WTC11 (cell line): ENCODE measurements at regions not wholly inside any gene's neighbourhood (a gene's known extent, or its start where the extent isn't known, plus 50 kb on each side); places are given as distances from the start of the nearest gene placed in this dataset.

Experiments
- ATAC-seq: fragments of 200-7000 bp; cut with Tn5 transposase; 2 replicates; pipeline ENCODE4 v1.10.0; 2021; ENCODE audit warnings: mild to moderate bottlenecking, moderate library complexity
- CTCF ChIA-PET: fragments of 300-600 bp; sonication (Branson Sonifier 250); formaldehyde crosslinking; loops from one replicate; lab custom pipeline; 2021; ENCODE audit warnings: antibody characterized with exemption; lab: Charles Lee
- POLR2A ChIA-PET: fragments of 350-600 bp; sonication (Branson Sonifier 250); formaldehyde crosslinking; loops from one replicate; lab custom pipeline; 2021; ENCODE audit warnings: antibody characterized with exemption; lab: Charles Lee
- DNase-seq: peaks from one replicate; pipeline ENCODE4 v3.0.0; 2021; ENCODE audit warnings: low spot score
- H3K27ac Mint-ChIP-seq: 2 replicates; pipeline ENCODE4 v1.8.0; 2021; ENCODE audit warnings: mixed read lengths
- H3K27me3 Mint-ChIP-seq: 2 replicates; pipeline ENCODE4 v1.8.0; 2021; ENCODE audit warnings: low read depth, mild to moderate bottlenecking, moderate library complexity, mixed read lengths
- H3K36me3 Mint-ChIP-seq: 2 replicates; pipeline ENCODE4 v1.8.0; 2021; ENCODE audit warnings: mixed read lengths
- H3K4me1 Mint-ChIP-seq: 2 replicates; pipeline ENCODE4 v1.8.0; 2022; ENCODE audit warnings: mixed read lengths
- H3K4me3 Mint-ChIP-seq: 2 replicates; pipeline ENCODE4 v1.8.0; 2021; ENCODE audit warnings: mild to moderate bottlenecking, moderate library complexity, mixed read lengths
- H3K9me3 Mint-ChIP-seq: 2 replicates; pipeline ENCODE4 v1.8.0; 2021; ENCODE audit warnings: mixed read lengths
- AR ChIP-seq: fragments of 250-450 bp; sonication (Bioruptor Pico); IDR thresholded peaks from 2 replicates; pipeline ENCODE4 v1.9.0; 2021; ENCODE audit warnings: mild to moderate bottlenecking
- CTCF ChIP-seq: fragments of 200-600 bp; IDR thresholded peaks from 2 replicates; pipeline ENCODE4 v1.8.0; 2022; ENCODE audit warnings: antibody characterized with exemption
- E2F4 ChIP-seq: sonication (generic); formaldehyde crosslinking; IDR thresholded peaks from 2 replicates; pipeline ENCODE4 v1.8.1; 2022; ENCODE audit warnings: low read depth, mild to moderate bottlenecking, moderate library complexity, missing genetic modification reagents, borderline replicate concordance
- ESRRA ChIP-seq: sonication (generic); formaldehyde crosslinking; IDR thresholded peaks from 2 replicates; pipeline ENCODE4 v1.8.1; 2022; ENCODE audit warnings: mild to moderate bottlenecking, missing genetic modification reagents, borderline replicate concordance
- FOXK1 ChIP-seq: sonication (generic); formaldehyde crosslinking; IDR thresholded peaks from 2 replicates; pipeline ENCODE4 v1.8.0; 2022; ENCODE audit warnings: mild to moderate bottlenecking, moderate library complexity, missing genetic modification reagents
- IRF2 ChIP-seq: sonication (generic); formaldehyde crosslinking; IDR thresholded peaks from 2 replicates; pipeline ENCODE4 v1.8.0; 2022; ENCODE audit warnings: low read depth, missing genetic modification reagents, borderline replicate concordance
- NR3C1 ChIP-seq: sonication (generic); formaldehyde crosslinking; conservative IDR thresholded peaks from 2 replicates; pipeline ENCODE4 v1.8.1; 2023; ENCODE audit warnings: low read depth, mild to moderate bottlenecking, missing genetic modification reagents
- SP1 ChIP-seq: sonication (generic); formaldehyde crosslinking; conservative IDR thresholded peaks from 2 replicates; pipeline ENCODE4 v1.8.1; 2022; ENCODE audit warnings: missing genetic modification reagents
- TF ChIP-seq, protein P1 (sequence below): fragments of 250-450 bp; sonication (Bioruptor Pico); conservative IDR thresholded peaks from 2 replicates; pipeline ENCODE4 v1.9.0; 2021; ENCODE audit warnings: mild to moderate bottlenecking
- TF ChIP-seq, protein P2 (sequence below): sonication (generic); formaldehyde crosslinking; IDR thresholded peaks from 2 replicates; pipeline ENCODE4 v1.8.1; 2023; ENCODE audit warnings: mild to moderate bottlenecking, missing genetic modification reagents
- TF ChIP-seq, protein P3 (sequence below): sonication (generic); formaldehyde crosslinking; IDR thresholded peaks from 2 replicates; pipeline ENCODE4 v1.8.0; 2023; ENCODE audit warnings: missing genetic modification reagents
- TF ChIP-seq, protein P4 (sequence below): sonication (generic); formaldehyde crosslinking; IDR thresholded peaks from 2 replicates; pipeline ENCODE4 v1.8.1; 2023; ENCODE audit warnings: mild to moderate bottlenecking, missing genetic modification reagents

GRCh38 chr4:173765751-173766150 is 235.7 kb upstream of the HAND2 start (continued):
- TF ChIP-seq, protein P1, sequence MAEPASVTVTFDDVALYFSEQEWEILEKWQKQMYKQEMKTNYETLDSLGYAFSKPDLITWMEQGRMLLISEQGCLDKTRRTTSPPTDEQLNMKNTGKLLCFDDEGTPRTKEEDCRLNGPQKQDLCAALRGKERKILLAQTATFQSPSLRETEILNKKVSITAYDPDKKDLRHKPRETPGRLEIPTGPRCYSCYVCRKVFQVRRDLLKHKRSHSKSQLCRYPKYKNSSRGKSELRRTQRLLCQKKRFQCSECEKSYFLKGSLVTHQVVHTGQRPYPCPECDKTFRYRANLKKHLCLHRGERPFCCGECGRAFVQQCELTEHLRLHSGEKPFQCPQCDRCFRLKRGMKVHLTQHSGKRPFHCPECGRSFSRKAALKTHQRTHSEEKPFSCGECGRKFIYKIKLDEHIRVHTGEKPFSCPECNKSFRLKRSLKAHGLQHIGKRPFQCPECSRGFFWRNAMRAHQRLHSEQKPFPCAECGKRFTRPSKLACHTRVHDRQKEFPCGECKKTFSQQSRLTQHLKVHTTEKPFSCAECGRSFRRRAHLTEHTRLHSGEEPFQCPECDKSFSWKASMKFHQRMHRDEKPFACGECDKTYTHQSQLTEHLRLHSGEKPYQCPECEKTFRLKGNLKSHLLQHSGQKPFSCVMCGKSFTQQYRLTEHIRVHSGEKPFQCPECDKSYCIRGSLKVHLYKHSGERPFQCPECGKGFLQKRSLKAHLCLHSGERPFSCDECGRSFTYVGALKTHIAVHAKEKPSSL (CRISPR knock-in tag): no peak
- TF ChIP-seq IRF2 (no peak), FOXK1 (CRISPR knock-in tag) (no peak)

DNA sequence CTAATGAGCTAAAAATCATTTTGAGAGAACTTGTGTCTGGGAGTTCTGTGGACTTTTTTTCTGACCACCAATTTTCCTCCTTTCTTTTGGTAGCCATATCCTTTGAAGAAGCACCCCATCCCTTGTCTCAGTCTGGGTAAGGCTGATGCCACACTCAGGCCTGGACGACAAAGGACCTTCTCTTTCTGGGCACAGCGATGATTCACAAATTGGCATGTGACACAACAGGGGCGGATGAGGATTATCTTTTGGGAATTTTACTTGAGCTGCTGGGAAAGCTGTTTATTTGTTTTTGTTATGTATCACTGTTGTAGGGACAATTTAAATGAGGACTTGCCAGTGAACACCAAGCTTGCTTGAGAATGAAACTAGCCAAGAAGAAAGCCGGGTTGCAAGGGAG is 233.4 kb upstream of the HAND2 start:
- CTCF ChIA-PET: interaction anchor here (1.1 to 2.6 kb wide), 2 partner anchors 11 to 15 kb away, joined by 3 to 22 read pairs; no protein-coding TSS in a partner anchor
- Mint-ChIP-seq H3K4me1 (no peaks in the 10 kb centered on the region), H3K27ac (no peak overlapping the region), H3K4me3 (no peak overlapping the region), H3K36me3 (no peaks in the 10 kb centered on the region), H3K9me3 (no peaks in the 10 kb centered on the region), H3K27me3 (no peaks in the 10 kb centered on the region)
- no peak for ATAC-seq
- TF ChIP-seq NR3C1 (CRISPR knock-in tag): no peak
- TF ChIP-seq, protein P2, sequence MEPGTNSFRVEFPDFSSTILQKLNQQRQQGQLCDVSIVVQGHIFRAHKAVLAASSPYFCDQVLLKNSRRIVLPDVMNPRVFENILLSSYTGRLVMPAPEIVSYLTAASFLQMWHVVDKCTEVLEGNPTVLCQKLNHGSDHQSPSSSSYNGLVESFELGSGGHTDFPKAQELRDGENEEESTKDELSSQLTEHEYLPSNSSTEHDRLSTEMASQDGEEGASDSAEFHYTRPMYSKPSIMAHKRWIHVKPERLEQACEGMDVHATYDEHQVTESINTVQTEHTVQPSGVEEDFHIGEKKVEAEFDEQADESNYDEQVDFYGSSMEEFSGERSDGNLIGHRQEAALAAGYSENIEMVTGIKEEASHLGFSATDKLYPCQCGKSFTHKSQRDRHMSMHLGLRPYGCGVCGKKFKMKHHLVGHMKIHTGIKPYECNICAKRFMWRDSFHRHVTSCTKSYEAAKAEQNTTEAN (CRISPR knock-in tag): no peak
- TF ChIP-seq ESRRA (CRISPR knock-in tag): no peak
- TF ChIP-seq, protein P3, sequence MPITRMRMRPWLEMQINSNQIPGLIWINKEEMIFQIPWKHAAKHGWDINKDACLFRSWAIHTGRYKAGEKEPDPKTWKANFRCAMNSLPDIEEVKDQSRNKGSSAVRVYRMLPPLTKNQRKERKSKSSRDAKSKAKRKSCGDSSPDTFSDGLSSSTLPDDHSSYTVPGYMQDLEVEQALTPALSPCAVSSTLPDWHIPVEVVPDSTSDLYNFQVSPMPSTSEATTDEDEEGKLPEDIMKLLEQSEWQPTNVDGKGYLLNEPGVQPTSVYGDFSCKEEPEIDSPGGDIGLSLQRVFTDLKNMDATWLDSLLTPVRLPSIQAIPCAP (CRISPR knock-in tag): no peak
- TF ChIP-seq E2F4 (CRISPR knock-in tag): no peak
- TF ChIP-seq, protein P4, sequence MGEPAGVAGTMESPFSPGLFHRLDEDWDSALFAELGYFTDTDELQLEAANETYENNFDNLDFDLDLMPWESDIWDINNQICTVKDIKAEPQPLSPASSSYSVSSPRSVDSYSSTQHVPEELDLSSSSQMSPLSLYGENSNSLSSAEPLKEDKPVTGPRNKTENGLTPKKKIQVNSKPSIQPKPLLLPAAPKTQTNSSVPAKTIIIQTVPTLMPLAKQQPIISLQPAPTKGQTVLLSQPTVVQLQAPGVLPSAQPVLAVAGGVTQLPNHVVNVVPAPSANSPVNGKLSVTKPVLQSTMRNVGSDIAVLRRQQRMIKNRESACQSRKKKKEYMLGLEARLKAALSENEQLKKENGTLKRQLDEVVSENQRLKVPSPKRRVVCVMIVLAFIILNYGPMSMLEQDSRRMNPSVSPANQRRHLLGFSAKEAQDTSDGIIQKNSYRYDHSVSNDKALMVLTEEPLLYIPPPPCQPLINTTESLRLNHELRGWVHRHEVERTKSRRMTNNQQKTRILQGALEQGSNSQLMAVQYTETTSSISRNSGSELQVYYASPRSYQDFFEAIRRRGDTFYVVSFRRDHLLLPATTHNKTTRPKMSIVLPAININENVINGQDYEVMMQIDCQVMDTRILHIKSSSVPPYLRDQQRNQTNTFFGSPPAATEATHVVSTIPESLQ: no peak
- TF ChIP-seq CTCF: no peak
- TF ChIP-seq SP1: no peak
- POLR2A ChIA-PET: no interaction called here
- DNase-seq: no peak

GRCh38 chr4:173761938-173762337 is 231.9 kb upstream of the HAND2 start:
- CTCF ChIA-PET: interaction anchor here (2.6 kb wide), 1 partner anchor 10 kb away, joined by 22 read pairs; no protein-coding TSS in a partner anchor

More at GRCh38 chr4:173761938-173762337, 231.9 kb upstream of the HAND2 start:
- no peaks in the 10 kb centered on the region for H3K9me3 Mint-ChIP-seq
- POLR2A ChIA-PET: no interaction called here
- ATAC-seq: no peak
- DNase-seq: no peak
- no peak overlapping the region for H3K27ac Mint-ChIP-seq
- H3K4me3 Mint-ChIP-seq: no peak overlapping the region
- no peaks in the 10 kb centered on the region for H3K4me1 Mint-ChIP-seq
- H3K27me3 Mint-ChIP-seq: no peaks in the 10 kb centered on the region
- H3K36me3 Mint-ChIP-seq: no peaks in the 10 kb centered on the region
- TF ChIP-seq AR (CRISPR knock-in tag): no peak
- TF ChIP-seq, all 79 proteins: peak for 0
